ENCODE measurements at regions not wholly inside any gene's neighbourhood (a gene's known extent, or its start where the extent isn't known, plus 50 kb on each side); places are given as distances from the start of the nearest gene placed in this dataset.
"Not testable (repeated sequence)": the region's sequence is repeated elsewhere in the genome, so short reads cannot be mapped to it uniquely, and the experiment has no call there.

GRCh38 chr12:60231303-60231702 lies 635.5 kb downstream of the SLC16A7 start:
- TF ChIP-seq, protein P1, sequence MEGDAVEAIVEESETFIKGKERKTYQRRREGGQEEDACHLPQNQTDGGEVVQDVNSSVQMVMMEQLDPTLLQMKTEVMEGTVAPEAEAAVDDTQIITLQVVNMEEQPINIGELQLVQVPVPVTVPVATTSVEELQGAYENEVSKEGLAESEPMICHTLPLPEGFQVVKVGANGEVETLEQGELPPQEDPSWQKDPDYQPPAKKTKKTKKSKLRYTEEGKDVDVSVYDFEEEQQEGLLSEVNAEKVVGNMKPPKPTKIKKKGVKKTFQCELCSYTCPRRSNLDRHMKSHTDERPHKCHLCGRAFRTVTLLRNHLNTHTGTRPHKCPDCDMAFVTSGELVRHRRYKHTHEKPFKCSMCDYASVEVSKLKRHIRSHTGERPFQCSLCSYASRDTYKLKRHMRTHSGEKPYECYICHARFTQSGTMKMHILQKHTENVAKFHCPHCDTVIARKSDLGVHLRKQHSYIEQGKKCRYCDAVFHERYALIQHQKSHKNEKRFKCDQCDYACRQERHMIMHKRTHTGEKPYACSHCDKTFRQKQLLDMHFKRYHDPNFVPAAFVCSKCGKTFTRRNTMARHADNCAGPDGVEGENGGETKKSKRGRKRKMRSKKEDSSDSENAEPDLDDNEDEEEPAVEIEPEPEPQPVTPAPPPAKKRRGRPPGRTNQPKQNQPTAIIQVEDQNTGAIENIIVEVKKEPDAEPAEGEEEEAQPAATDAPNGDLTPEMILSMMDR (conservative IDR thresholded peaks at IDR 0.05; ENCODE audit: low read length), result no peak
- H3K4me3 ChIP-seq (ENCODE audit: low read length), result no peak overlapping the region
- peak; percentile 17 for DNase-seq (ENCODE audit: low read depth)

DNA sequence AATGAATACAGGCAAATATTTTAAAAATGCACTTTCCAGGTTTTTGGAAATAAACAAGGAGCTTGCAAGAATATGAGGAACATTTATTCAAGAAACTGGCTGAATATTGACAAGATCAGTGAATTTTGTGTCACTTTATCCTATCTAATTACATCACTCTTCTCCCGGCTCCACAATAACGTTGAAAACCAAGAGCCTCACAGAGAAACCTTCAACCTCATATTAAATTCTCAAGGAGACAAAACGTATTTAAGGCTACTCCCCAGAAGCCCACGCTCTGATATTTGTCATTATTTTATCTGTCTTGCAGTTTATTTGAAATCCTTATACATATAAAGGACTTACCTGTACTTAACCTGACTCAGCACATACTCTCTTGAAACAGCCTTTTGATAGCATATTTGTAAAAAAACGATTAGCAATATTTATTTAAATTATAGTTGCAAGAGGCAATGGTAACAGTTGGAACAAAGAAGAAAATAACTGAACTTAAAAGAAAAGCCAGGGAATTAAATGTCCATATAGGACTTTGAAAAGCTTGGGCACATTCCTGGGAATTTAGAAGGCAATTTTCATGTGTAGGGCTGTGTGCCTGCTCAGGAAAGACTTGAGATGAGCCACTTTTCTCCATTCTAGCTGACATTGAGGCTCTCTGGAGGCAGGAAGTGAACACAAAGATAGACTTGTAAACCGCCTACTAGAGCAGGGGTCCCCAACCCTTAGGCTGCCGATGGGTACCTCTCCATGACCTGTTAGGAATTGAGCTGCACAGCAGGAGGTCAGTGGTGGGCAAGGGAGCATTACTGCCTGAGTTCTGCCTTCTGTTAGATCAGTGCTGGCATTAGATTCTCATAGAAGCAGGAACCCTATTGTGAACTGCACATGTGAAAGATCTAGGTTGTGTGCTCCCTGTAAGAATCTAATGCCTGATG lies 636.4 kb downstream of the SLC16A7 start:
- TF ChIP-seq, protein P1 (conservative IDR thresholded peaks at IDR 0.05; ENCODE audit: low read length), result no peak
- no peak overlapping the region for H3K4me3 ChIP-seq (ENCODE audit: low read length)
- DNase-seq (ENCODE audit: low read depth), result no peak

- not testable (repeated sequence) for DNase-seq (ENCODE audit: low read depth); H3K4me3 ChIP-seq (ENCODE audit: low read length)
Measured at GRCh38 chr12:60234611-60235195, 638.9 kb downstream of the SLC16A7 start.

DNA sequence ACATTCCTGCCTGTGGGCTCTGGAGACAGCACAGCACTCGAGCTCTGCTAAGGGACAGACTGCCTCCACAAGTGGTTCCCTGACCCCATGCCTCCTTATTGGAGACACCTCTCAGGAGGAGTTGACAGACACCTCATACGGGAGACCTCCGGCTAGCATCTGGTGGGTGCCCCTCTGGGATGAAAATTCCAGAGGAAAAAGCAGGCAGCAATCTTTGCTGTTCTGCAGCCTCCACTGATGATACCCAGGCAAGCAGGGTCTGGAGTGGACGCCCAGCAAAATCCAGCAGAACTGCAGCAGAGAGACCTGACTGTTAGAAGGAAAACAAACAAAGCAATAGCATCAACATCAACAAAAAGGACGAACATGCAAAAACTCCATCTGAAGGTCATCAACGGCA lies 639.4 kb downstream of the SLC16A7 start:
- H3K4me3 ChIP-seq (ENCODE audit: low read length), result no peak overlapping the region
- no peak for DNase-seq (ENCODE audit: low read depth)
- TF ChIP-seq, protein P1 (conservative IDR thresholded peaks at IDR 0.05; ENCODE audit: low read length), result no peak

DNA sequence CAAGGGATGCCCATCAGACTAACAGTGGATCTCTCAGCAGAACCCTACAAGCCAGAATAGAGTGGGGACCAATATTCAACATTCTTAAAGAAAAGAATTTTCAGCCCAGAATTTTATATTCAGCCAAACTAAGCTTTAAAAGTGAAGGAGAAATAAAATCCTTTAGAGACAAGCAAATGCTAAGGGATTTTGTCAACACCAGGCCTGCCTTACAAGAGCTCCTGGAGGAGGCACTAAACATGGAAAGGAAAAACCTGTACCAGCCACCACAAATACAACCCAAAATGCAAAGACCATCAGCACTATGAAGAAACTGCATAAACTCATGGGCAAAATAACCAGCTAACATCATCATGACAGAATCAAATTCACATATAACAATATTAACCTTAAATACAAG lies 640.6 kb downstream of the SLC16A7 start:
- H3K4me3 ChIP-seq (ENCODE audit: low read length), result not testable (repeated sequence)

DNA sequence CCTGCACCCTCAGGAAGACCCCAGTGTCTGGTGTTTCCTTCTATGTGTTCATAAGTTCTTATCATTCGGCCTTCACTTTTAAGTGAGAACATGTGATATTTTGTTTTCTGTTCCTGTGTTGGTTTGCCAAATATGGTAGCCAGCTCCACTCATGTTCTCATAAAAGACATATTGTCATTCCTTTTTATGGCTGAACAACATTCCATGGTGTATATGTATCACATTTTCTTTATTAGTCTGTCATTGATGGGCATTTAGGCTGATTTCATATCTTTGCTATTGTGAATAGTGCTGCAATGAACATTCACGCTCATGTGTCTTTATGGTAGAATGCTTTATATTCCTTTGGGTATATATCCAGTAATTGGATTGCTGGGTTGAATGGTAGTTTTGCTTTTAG lies 645.1 kb downstream of the SLC16A7 start:
- no peak overlapping the region for H3K4me3 ChIP-seq (ENCODE audit: low read length)
- DNase-seq (ENCODE audit: low read depth), result no peak
- TF ChIP-seq, protein P1 (conservative IDR thresholded peaks at IDR 0.05; ENCODE audit: low read length), result no peak

More for the DNA sequence above, 640.6 kb downstream of the SLC16A7 start:
- not testable (repeated sequence) for DNase-seq (ENCODE audit: low read depth)

DNA sequence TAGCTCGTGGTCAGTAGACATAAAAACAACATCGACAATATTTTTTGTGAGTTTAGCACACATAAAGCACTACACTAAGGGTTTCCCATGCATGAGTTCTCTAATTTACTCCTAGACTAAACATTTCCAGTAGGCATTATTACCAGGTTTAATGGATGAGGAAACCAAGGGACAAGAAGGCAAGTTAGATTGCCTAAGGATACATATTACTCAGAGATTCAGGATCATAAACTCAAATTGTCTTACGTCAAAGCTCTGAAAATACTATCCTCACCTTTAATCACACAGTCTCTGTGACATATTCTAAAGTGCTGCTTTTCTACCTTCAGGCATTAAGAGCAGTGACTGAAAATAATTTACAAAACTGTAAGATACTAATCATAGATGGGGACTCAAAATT lies 655.3 kb downstream of the SLC16A7 start:
- H3K4me3 ChIP-seq (ENCODE audit: low read length), result no peak overlapping the region
- DNase-seq (ENCODE audit: low read depth), result no peak
- TF ChIP-seq, protein P1 (conservative IDR thresholded peaks at IDR 0.05; ENCODE audit: low read length), result no peak
